22Rv1 (cell line): ENCODE measurements at regions not wholly inside any gene's neighbourhood (a gene's known extent, or its start where the extent isn't known, plus 50 kb on each side); places are given as distances from the start of the nearest gene placed in this dataset.

ENCODE experiments used
- CTCF ChIP-seq: fragments of 450-650 bp; IDR thresholded peaks from 2 replicates; pipeline ENCODE4 v1.5.1; 2017; ENCODE audit warnings: mild to moderate bottlenecking
- ZFX ChIP-seq: fragments of 450-650 bp; IDR thresholded peaks from 2 replicates; pipeline ENCODE4 v1.6.1; 2017; ENCODE audit warnings: antibody characterized with exemption, borderline replicate concordance

GRCh38 chr13:39930544-39931444, 275.3 kb downstream of the COG6 start:
- TF ChIP-seq CTCF (no peak), ZFX (no peak)
